Fibroblast of peridontal ligament (primary cell): ENCODE measurements at regions not wholly inside any gene's neighbourhood (a gene's known extent, or its start where the extent isn't known, plus 50 kb on each side); places are given as distances from the start of the nearest gene placed in this dataset.
"Not testable (repeated sequence)": the region's sequence is repeated elsewhere in the genome, so short reads cannot be mapped to it uniquely, and the experiment has no call there.

ENCODE experiments used
- DNase-seq: peaks from one replicate; pipeline ENCODE4 v3.0.0-alpha.2; 2010; ENCODE audit errors: extremely low read depth

GRCh38 chr10:38209332-38209731 lies 115.2 kb downstream of the ZNF37A start:
- DNase-seq, result no peak

- not testable (repeated sequence) for DNase-seq
Observed at GRCh38 chr10:38209748-38210147, 115.6 kb downstream of the ZNF37A start.

- no peak for DNase-seq
Observed at GRCh38 chr10:38212460-38212859, 118.3 kb downstream of the ZNF37A start.

GRCh38 chr10:38226385-38226784 lies 132.2 kb downstream of the ZNF37A start:
- DNase-seq, result no peak

- no peak for DNase-seq
Observed at GRCh38 chr10:38228394-38228793, 134.3 kb downstream of the ZNF37A start.

- DNase-seq, result not testable (repeated sequence)
Observed at GRCh38 chr10:38238479-38238878, 144.3 kb downstream of the ZNF37A start.

- DNase-seq, result peak; percentile 44
Observed at GRCh38 chr10:38242061-38242649, 148.0 kb downstream of the ZNF37A start.

- not testable (repeated sequence) for DNase-seq
Observed at GRCh38 chr10:38248113-38248512, 154.0 kb downstream of the ZNF37A start.

GRCh38 chr10:38252551-38252950 lies 158.4 kb downstream of the ZNF37A start:
- DNase-seq, result not testable (repeated sequence)

GRCh38 chr10:38267555-38267954 lies 173.4 kb downstream of the ZNF37A start:
- not testable (repeated sequence) for DNase-seq

- not testable (repeated sequence) for DNase-seq
Observed at GRCh38 chr10:38271031-38271430, 176.9 kb downstream of the ZNF37A start.

GRCh38 chr10:38274879-38275278 lies 180.7 kb downstream of the ZNF37A start:
- not testable (repeated sequence) for DNase-seq

GRCh38 chr10:38292560-38292959 lies 198.4 kb downstream of the ZNF37A start:
- DNase-seq, result not testable (repeated sequence)

- DNase-seq, result not testable (repeated sequence)
Observed at GRCh38 chr10:38310111-38310510, 216.0 kb downstream of the ZNF37A start.

- not testable (repeated sequence) for DNase-seq
Observed at GRCh38 chr10:38315090-38315805, 221.1 kb downstream of the ZNF37A start.

- DNase-seq, result not testable (repeated sequence)
Observed at GRCh38 chr10:38321393-38321792, 227.3 kb downstream of the ZNF37A start.

GRCh38 chr10:38330306-38330705 lies 236.2 kb downstream of the ZNF37A start:
- DNase-seq, result not testable (repeated sequence)

- DNase-seq, result not testable (repeated sequence)
Observed at GRCh38 chr10:38331106-38331505, 237.0 kb downstream of the ZNF37A start.

GRCh38 chr10:38333699-38334098 lies 239.6 kb downstream of the ZNF37A start:
- DNase-seq, result not testable (repeated sequence)

GRCh38 chr10:38350645-38351044 lies 256.5 kb downstream of the ZNF37A start:
- not testable (repeated sequence) for DNase-seq

GRCh38 chr10:38354410-38354809 lies 260.3 kb downstream of the ZNF37A start:
- DNase-seq, result not testable (repeated sequence)

GRCh38 chr10:38355911-38356526 lies 261.9 kb downstream of the ZNF37A start:
- peak; percentile 52 for DNase-seq

- peak; percentile 10 for DNase-seq
Observed at GRCh38 chr10:38356527-38356926, 262.4 kb downstream of the ZNF37A start.
